Endodermal cell (in vitro differentiated cells): ENCODE measurements at regions not wholly inside any gene's neighbourhood (a gene's known extent, or its start where the extent isn't known, plus 50 kb on each side); places are given as distances from the start of the nearest gene placed in this dataset.

Source experiments
- DNase-seq: peaks from one replicate; pipeline ENCODE4 v3.0.0-alpha.2; 2017
- H3K27ac ChIP-seq: 2 replicates; pipeline ENCODE4 v1.5.1; 2013; ENCODE audit warnings: mild to moderate bottlenecking, low read depth, low read length, moderate library complexity
- H3K27me3 ChIP-seq: 2 replicates; pipeline ENCODE4 v1.6.1; 2013; ENCODE audit warnings: mild to moderate bottlenecking, low read length, moderate library complexity; ENCODE audit not compliant: insufficient read depth, control insufficient read depth, poor library complexity, severe bottlenecking
- H3K36me3 ChIP-seq: 2 replicates; pipeline ENCODE4 v1.7.0; 2013; ENCODE audit warnings: mild to moderate bottlenecking, low read length, moderate library complexity; ENCODE audit not compliant: control insufficient read depth, insufficient read depth
- H3K4me1 ChIP-seq: one replicate; pipeline ENCODE4 v1.7.0; 2013; ENCODE audit warnings: low read length; ENCODE audit not compliant: control insufficient read depth, insufficient read depth
- H3K4me3 ChIP-seq: 2 replicates; pipeline ENCODE4 v1.5.1; 2013; ENCODE audit warnings: mild to moderate bottlenecking, low read length, moderate library complexity
- H3K9ac ChIP-seq: 2 replicates; pipeline ENCODE4 v1.6.1; 2013; ENCODE audit warnings: mild to moderate bottlenecking, low read length, moderate library complexity; ENCODE audit not compliant: poor library complexity, severe bottlenecking; ENCODE audit errors: extremely low read depth
- H3K9me3 ChIP-seq: 2 replicates; pipeline ENCODE4 v1.6.1; 2013; ENCODE audit warnings: mild to moderate bottlenecking, low read length, moderate library complexity; ENCODE audit not compliant: control insufficient read depth
- H3K27ac Mint-ChIP-seq: 2 replicates; pipeline ENCODE4 v1.8.0; 2020; ENCODE audit warnings: mixed read lengths
- H3K27me3 Mint-ChIP-seq: 2 replicates; pipeline ENCODE4 v1.8.0; 2021; ENCODE audit warnings: mild to moderate bottlenecking, mixed read lengths; ENCODE audit not compliant: insufficient read depth
- H3K36me3 Mint-ChIP-seq: 2 replicates; pipeline ENCODE4 v1.8.0; 2020; ENCODE audit warnings: low read depth, mixed read lengths
- H3K4me1 Mint-ChIP-seq: 2 replicates; pipeline ENCODE4 v1.8.0; 2020; ENCODE audit warnings: mixed read lengths
- H3K4me3 Mint-ChIP-seq: 2 replicates; pipeline ENCODE4 v1.8.0; 2020; ENCODE audit warnings: mild to moderate bottlenecking, moderate library complexity, mixed read lengths
- H3K9me3 Mint-ChIP-seq: 2 replicates; pipeline ENCODE4 v1.8.0; 2020; ENCODE audit warnings: mild to moderate bottlenecking, mixed read lengths
- WGBS, 2 experiments: methylation state at CpG; one replicate each; pipeline versions ENCODE4 v1.1.5 to v1.1.7; 2013; ENCODE audit warnings: missing lambda C conversion rate in 2 of 2, mixed read lengths in 1 of 2; ENCODE audit not compliant: insufficient coverage in 1 of 2, insufficient read length in 1 of 2; 5-methylcytosine and 5-hydroxymethylcytosine counted together
- TF ChIP-seq, protein P1 (sequence below): fragments of 200-600 bp; sonication (generic); conservative IDR thresholded peaks from 2 replicates; pipeline ENCODE4 v1.5.0; 2021; ENCODE audit warnings: antibody characterized with exemption, mild to moderate bottlenecking

DNA sequence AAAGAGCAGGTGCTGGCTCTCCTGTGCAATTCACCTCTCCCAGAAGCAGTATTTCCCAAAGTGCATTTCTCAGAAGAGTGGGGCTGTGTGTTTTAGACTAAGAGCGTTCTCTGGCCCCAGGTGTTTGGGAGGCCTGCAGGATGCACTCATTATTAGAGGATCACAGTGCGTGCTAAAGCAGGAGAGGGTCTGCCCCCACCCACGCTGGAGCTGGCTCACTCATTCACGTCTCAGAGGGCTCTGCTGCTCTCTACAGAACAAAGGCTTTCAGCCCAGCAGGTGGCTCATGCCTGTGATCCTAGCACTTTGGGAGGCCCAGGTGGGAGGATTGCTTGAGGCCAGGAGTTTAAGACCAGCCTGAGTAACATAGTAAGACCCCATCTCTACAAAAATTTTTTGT is 756.7 kb downstream of the UQCRFS1 start:
- no peaks in the 10 kb centered on the region for H3K36me3 Mint-ChIP-seq
- Histone ChIP-seq H3K4me1 (peaks cover 9% of the 10 kb centered on the region), H3K9ac (no peak overlapping the region), H3K4me3 (no peak overlapping the region), H3K27ac (no peak overlapping the region), H3K9me3 (no peaks in the 10 kb centered on the region), H3K36me3 (no peaks in the 10 kb centered on the region), H3K27me3 (no peaks in the 10 kb centered on the region)
- H3K9me3 Mint-ChIP-seq, result no peaks in the 10 kb centered on the region
- TF ChIP-seq, protein P1, sequence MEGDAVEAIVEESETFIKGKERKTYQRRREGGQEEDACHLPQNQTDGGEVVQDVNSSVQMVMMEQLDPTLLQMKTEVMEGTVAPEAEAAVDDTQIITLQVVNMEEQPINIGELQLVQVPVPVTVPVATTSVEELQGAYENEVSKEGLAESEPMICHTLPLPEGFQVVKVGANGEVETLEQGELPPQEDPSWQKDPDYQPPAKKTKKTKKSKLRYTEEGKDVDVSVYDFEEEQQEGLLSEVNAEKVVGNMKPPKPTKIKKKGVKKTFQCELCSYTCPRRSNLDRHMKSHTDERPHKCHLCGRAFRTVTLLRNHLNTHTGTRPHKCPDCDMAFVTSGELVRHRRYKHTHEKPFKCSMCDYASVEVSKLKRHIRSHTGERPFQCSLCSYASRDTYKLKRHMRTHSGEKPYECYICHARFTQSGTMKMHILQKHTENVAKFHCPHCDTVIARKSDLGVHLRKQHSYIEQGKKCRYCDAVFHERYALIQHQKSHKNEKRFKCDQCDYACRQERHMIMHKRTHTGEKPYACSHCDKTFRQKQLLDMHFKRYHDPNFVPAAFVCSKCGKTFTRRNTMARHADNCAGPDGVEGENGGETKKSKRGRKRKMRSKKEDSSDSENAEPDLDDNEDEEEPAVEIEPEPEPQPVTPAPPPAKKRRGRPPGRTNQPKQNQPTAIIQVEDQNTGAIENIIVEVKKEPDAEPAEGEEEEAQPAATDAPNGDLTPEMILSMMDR, result no peak
- DNase-seq, result no peak
- peaks cover 15% of the 10 kb centered on the region for H3K4me1 Mint-ChIP-seq
- H3K27ac Mint-ChIP-seq, result no peak overlapping the region
- no peak overlapping the region for H3K4me3 Mint-ChIP-seq
- WGBS, 2 experiments, result 65 to 84% methylated on average over 3 to 4 of the region's 4 CpGs
- H3K27me3 Mint-ChIP-seq, result no peaks in the 10 kb centered on the region

DNA sequence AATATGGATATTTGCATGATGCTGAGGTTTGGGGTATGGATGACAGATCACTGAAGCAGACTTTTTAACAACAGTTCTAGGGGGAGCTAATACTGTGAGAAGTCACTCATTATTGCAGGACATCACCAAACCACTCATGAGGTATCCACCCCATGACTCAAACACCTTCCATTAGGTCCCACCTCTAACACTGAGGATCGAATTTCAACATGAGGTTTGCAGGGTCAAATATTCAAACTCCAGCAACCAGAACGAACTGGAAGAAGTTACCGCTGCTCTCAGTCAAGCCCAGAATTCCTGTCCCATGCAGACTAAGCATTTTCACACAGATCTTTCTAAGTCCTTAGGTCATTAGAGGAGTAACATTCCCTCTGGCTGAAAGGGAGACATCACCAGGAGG is 758.9 kb downstream of the UQCRFS1 start:
- no peak for DNase-seq
- Mint-ChIP-seq H3K4me3 (no peak overlapping the region), H3K27ac (no peak overlapping the region), H3K36me3 (no peaks in the 10 kb centered on the region), H3K9me3 (no peaks in the 10 kb centered on the region), H3K4me1 (peaks cover 15% of the 10 kb centered on the region), H3K27me3 (no peaks in the 10 kb centered on the region)
- Histone ChIP-seq H3K4me1 (peaks cover 9% of the 10 kb centered on the region), H3K27me3 (no peaks in the 10 kb centered on the region), H3K9me3 (no peaks in the 10 kb centered on the region), H3K9ac (no peak overlapping the region), H3K27ac (no peak overlapping the region), H3K4me3 (no peak overlapping the region), H3K36me3 (no peaks in the 10 kb centered on the region)
- 73 to 91% methylated on average over 3 of the region's 3 CpGs for WGBS, 2 experiments
- TF ChIP-seq, protein P1, result no peak

- Mint-ChIP-seq H3K27me3 (no peaks in the 10 kb centered on the region), H3K4me1 (peaks cover 18% of the 10 kb centered on the region), H3K27ac (no peak overlapping the region), H3K9me3 (no peaks in the 10 kb centered on the region), H3K36me3 (no peaks in the 10 kb centered on the region), H3K4me3 (no peak overlapping the region)
- TF ChIP-seq, protein P1, result no peak
- Histone ChIP-seq H3K4me3 (no peak overlapping the region), H3K36me3 (no peaks in the 10 kb centered on the region), H3K27ac (no peak overlapping the region), H3K4me1 (peaks cover 9% of the 10 kb centered on the region), H3K9me3 (no peaks in the 10 kb centered on the region), H3K27me3 (no peaks in the 10 kb centered on the region), H3K9ac (no peak overlapping the region)
- 72 to 91% methylated on average over 6 to 9 of the region's 9 CpGs for WGBS, 2 experiments
- DNase-seq, result no peak
Observed at GRCh38 chr19:28453420-28453819, 759.5 kb downstream of the UQCRFS1 start.
